Testis (tissue), 2 donors: ENCODE measurements at regions not wholly inside any gene's neighbourhood (a gene's known extent, or its start where the extent isn't known, plus 50 kb on each side); places are given as distances from the start of the nearest gene placed in this dataset.

ENCODE experiments used
- DNase-seq: peaks from one replicate; pipeline ENCODE4 v3.0.0-alpha.2; 2019
- H3K27ac ChIP-seq, 2 donors: fragments of 200-600 bp; sonication (generic); one replicate each; pipeline ENCODE4 v1.5.1; 2019
- H3K27me3 ChIP-seq: fragments of 200-600 bp; sonication (generic); one replicate; pipeline ENCODE4 v1.5.1; 2019
- H3K36me3 ChIP-seq: fragments of 200-600 bp; sonication (generic); one replicate; pipeline ENCODE4 v1.5.1; 2017; ENCODE audit warnings: low read depth; ENCODE audit errors: missing control alignments
- H3K4me1 ChIP-seq: fragments of 200-600 bp; sonication (generic); one replicate; pipeline ENCODE4 v1.5.1; 2019
- H3K4me3 ChIP-seq, 2 donors: fragments of 200-600 bp; sonication (generic); one replicate each; pipeline ENCODE4 v1.5.1; 2017 to 2019
- H3K9me3 ChIP-seq: fragments of 200-600 bp; sonication (generic); one replicate; pipeline ENCODE4 v1.5.1; 2017
- CTCF ChIP-seq, 3 experiments: fragments of 450-650 bp in 2 of 3; fragments of 200-600 bp in 1 of 3; sonication (generic) in 1 of 3; IDR thresholded peaks; one replicate each; pipeline ENCODE4 v1.5.1; 2016 to 2019; ENCODE audit warnings: antibody characterized with exemption in 3 of 3, mild to moderate bottlenecking in 2 of 3, moderate library complexity in 1 of 3
- POLR2A ChIP-seq: fragments of 450-650 bp; IDR thresholded peaks from one replicate; pipeline ENCODE4 v1.6.1; 2017; ENCODE audit warnings: antibody characterized with exemption, mild to moderate bottlenecking, moderate library complexity
- WGBS, 2 donors: methylation state at CpG; one replicate each; pipeline ENCODE4 v1.1.5; 2018; 5-methylcytosine and 5-hydroxymethylcytosine counted together
- intact Hi-C: fragments of 100-400 bp; cut with DNase I; formaldehyde crosslinking; loops from one replicate; pipeline ENCODE4 v1.15.1; 2023; ENCODE audit warnings: low total_unique reads

GRCh38 chr1:58986996-58987767, 203.3 kb upstream of the JUN start:
- 68 to 80% methylated on average over 4 of the region's 4 CpGs for WGBS, 2 donors
- no peaks in the 10 kb centered on the region for H3K36me3 ChIP-seq
- no peak overlapping the region for H3K27ac ChIP-seq
- H3K9me3 ChIP-seq, result no peaks in the 10 kb centered on the region
- DNase-seq, result no peak
- intact Hi-C loops, result no loop called here
- peaks cover 13% of the 10 kb centered on the region for H3K4me1 ChIP-seq
- H3K27me3 ChIP-seq, result no peaks in the 10 kb centered on the region
- H3K4me3 ChIP-seq, result no peak overlapping the region
- TF ChIP-seq POLR2A, result no peak
- TF ChIP-seq CTCF (IDR thresholded peaks at IDR 0.05), result no peak

GRCh38 chr1:58988752-58989151, 204.9 kb upstream of the JUN start:
- intact Hi-C loops, result no loop called here
- no peak for DNase-seq
- Histone ChIP-seq H3K9me3 (no peaks in the 10 kb centered on the region), H3K36me3 (no peaks in the 10 kb centered on the region), H3K4me3 (no peak overlapping the region), H3K27me3 (no peaks in the 10 kb centered on the region), H3K27ac (no peak overlapping the region), H3K4me1 (peaks cover under 1% of the 10 kb centered on the region)
- TF ChIP-seq POLR2A (no peak), CTCF (IDR thresholded peaks at IDR 0.05) (no peak)

GRCh38 chr1:58989845-58990244, 206.0 kb upstream of the JUN start:
- Histone ChIP-seq H3K27ac (no peak overlapping the region), H3K4me3 (no peak overlapping the region), H3K36me3 (no peaks in the 10 kb centered on the region), H3K27me3 (no peaks in the 10 kb centered on the region), H3K9me3 (no peaks in the 10 kb centered on the region), H3K4me1 (no peaks in the 10 kb centered on the region)
- DNase-seq, result no peak
- WGBS, 2 donors, result 90 to 94% methylated on average over 2 of the region's 2 CpGs
- no peak for TF ChIP-seq POLR2A
- TF ChIP-seq CTCF (IDR thresholded peaks at IDR 0.05), result no peak
- intact Hi-C loops, result no loop called here

GRCh38 chr1:58991305-58991704, 207.5 kb upstream of the JUN start:
- intact Hi-C loops, result no loop called here
- whole genome bisulfite sequencing, 2 donors, result 88 to 100% methylated on average over 1 of the region's 1 CpG
- no peaks in the 10 kb centered on the region for H3K36me3 ChIP-seq
- H3K27me3 ChIP-seq, result no peaks in the 10 kb centered on the region
- no peaks in the 10 kb centered on the region for H3K9me3 ChIP-seq
- no peak overlapping the region for H3K4me3 ChIP-seq
- no peak for TF ChIP-seq POLR2A
- no peak for TF ChIP-seq CTCF (IDR thresholded peaks at IDR 0.05)
- H3K4me1 ChIP-seq, result no peaks in the 10 kb centered on the region
- no peak overlapping the region for H3K27ac ChIP-seq
- no peak for DNase-seq

- H3K9me3 ChIP-seq, result no peaks in the 10 kb centered on the region
- no peak overlapping the region for H3K4me3 ChIP-seq
- DNase-seq, result no peak
- H3K27ac ChIP-seq, result no peak overlapping the region
- no peaks in the 10 kb centered on the region for H3K36me3 ChIP-seq
- H3K4me1 ChIP-seq, result no peaks in the 10 kb centered on the region
- WGBS, 2 donors, result 92 to 93% methylated on average over 2 of the region's 2 CpGs
- TF ChIP-seq POLR2A (no peak), CTCF (IDR thresholded peaks at IDR 0.05) (no peak)
- no peaks in the 10 kb centered on the region for H3K27me3 ChIP-seq
- intact Hi-C loops, result no loop called here
These were observed 208.8 kb upstream of the JUN start for GRCh38 chr1:58992643-58993042.
